Chondrocyte (in vitro differentiated cells): ENCODE measurements at regions not wholly inside any gene's neighbourhood (a gene's known extent, or its start where the extent isn't known, plus 50 kb on each side); places are given as distances from the start of the nearest gene placed in this dataset.
"Not testable (repeated sequence)": the region's sequence is repeated elsewhere in the genome, so short reads cannot be mapped to it uniquely, and the experiment has no call there.

Experiments used
- DNase-seq: peaks from one replicate; pipeline ENCODE4 v3.0.0; 2021; ENCODE audit warnings: mixed read lengths, low spot score
- H3K27ac Mint-ChIP-seq: one replicate; pipeline ENCODE4 v1.8.0; 2021; ENCODE audit warnings: mild to moderate bottlenecking, moderate library complexity, mixed read lengths; ENCODE audit not compliant: unreplicated experiment
- H3K27me3 Mint-ChIP-seq: 2 replicates; pipeline ENCODE4 v1.8.0; 2021; ENCODE audit warnings: low read depth, mixed read lengths
- H3K36me3 Mint-ChIP-seq: 2 replicates; pipeline ENCODE4 v1.8.0; 2021; ENCODE audit warnings: low read depth, mixed read lengths
- H3K4me1 Mint-ChIP-seq: 2 replicates; pipeline ENCODE4 v1.8.0; 2021; ENCODE audit warnings: low read depth, mild to moderate bottlenecking, mixed read lengths
- H3K4me3 Mint-ChIP-seq: one replicate; pipeline ENCODE4 v1.8.0; 2021; ENCODE audit warnings: mild to moderate bottlenecking, moderate library complexity, mixed read lengths; ENCODE audit not compliant: unreplicated experiment
- H3K9me3 Mint-ChIP-seq: 2 replicates; pipeline ENCODE4 v1.8.0; 2021; ENCODE audit warnings: low read depth, mixed read lengths
- TF ChIP-seq, protein P1 (sequence below): fragments of 200-600 bp; sonication (generic); IDR thresholded peaks from 2 replicates; pipeline ENCODE4 v1.5.0; 2021; ENCODE audit warnings: antibody characterized with exemption, mild to moderate bottlenecking, moderate library complexity

DNA sequence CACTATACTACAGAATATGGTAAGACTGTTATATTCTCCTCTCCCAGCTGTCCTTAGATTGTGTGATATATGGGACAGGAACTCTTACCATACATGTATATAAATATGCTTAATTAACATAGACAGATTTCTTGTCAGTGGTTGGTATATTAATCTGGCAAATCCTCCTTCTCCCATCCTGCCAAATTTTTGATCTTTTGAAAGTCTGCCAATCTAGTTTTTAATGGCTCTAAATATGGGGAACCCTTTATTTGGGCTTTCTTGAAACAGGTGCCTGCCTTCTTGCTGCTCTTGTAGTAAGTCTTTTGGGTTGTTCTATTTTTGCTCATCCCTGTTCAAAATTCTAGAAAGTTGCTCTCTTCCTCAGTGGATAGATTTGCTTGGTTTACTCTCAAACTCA is 63.5 kb downstream of the SPATA31D1 start:
- H3K9me3 Mint-ChIP-seq: no peaks in the 10 kb centered on the region
- no peak overlapping the region for H3K27ac Mint-ChIP-seq
- H3K4me1 Mint-ChIP-seq: no peaks in the 10 kb centered on the region
- TF ChIP-seq, protein P1, sequence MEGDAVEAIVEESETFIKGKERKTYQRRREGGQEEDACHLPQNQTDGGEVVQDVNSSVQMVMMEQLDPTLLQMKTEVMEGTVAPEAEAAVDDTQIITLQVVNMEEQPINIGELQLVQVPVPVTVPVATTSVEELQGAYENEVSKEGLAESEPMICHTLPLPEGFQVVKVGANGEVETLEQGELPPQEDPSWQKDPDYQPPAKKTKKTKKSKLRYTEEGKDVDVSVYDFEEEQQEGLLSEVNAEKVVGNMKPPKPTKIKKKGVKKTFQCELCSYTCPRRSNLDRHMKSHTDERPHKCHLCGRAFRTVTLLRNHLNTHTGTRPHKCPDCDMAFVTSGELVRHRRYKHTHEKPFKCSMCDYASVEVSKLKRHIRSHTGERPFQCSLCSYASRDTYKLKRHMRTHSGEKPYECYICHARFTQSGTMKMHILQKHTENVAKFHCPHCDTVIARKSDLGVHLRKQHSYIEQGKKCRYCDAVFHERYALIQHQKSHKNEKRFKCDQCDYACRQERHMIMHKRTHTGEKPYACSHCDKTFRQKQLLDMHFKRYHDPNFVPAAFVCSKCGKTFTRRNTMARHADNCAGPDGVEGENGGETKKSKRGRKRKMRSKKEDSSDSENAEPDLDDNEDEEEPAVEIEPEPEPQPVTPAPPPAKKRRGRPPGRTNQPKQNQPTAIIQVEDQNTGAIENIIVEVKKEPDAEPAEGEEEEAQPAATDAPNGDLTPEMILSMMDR: no peak
- H3K4me3 Mint-ChIP-seq: no peak overlapping the region
- DNase-seq: no peak
- H3K27me3 Mint-ChIP-seq: peaks cover 2% of the 10 kb centered on the region
- peaks cover 2% of the 10 kb centered on the region for H3K36me3 Mint-ChIP-seq

DNA sequence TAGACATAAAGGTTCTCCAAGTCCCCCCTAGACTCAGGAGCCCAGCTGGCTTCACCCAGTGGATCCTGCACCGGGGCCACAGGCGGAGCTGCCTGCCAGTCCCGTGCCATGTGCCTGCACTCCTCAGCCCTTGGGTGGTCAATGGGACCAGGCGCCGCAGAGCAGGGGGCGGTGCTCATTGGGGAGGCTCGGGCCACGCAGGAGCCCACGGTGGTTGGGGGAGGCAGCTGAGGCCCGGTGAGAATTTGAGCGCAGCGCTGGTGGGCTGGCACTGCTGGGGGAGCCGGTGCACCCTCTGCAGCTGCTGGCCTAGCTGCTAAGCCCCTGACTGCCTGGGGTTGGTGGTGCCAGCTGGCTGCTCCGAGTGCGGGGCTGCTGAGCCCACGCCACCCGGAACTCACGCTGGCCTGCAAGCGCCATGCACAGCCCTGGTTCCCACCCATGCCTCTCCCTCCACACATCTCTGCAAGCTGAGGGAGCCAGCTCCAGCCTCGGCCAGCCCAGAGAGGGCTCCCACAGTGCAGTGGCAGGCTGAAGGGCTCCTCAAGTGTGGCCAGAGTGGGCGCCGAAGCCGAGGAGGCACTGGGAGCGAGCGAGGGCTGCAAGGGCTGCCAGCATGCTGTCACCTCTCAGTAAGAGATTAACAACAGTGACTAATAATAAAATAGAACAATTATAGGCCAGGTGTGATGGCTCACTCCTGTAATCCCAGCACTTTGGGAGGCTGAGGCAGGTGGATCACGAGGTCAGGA is 65.9 kb downstream of the SPATA31D1 start:
- H3K27ac Mint-ChIP-seq: no peak overlapping the region
- H3K36me3 Mint-ChIP-seq: peaks cover 2% of the 10 kb centered on the region
- TF ChIP-seq, protein P1: no peak
- no peaks in the 10 kb centered on the region for H3K4me1 Mint-ChIP-seq
- DNase-seq: no peak
- no peaks in the 10 kb centered on the region for H3K9me3 Mint-ChIP-seq
- H3K27me3 Mint-ChIP-seq: peaks cover 2% of the 10 kb centered on the region
- no peak overlapping the region for H3K4me3 Mint-ChIP-seq

DNA sequence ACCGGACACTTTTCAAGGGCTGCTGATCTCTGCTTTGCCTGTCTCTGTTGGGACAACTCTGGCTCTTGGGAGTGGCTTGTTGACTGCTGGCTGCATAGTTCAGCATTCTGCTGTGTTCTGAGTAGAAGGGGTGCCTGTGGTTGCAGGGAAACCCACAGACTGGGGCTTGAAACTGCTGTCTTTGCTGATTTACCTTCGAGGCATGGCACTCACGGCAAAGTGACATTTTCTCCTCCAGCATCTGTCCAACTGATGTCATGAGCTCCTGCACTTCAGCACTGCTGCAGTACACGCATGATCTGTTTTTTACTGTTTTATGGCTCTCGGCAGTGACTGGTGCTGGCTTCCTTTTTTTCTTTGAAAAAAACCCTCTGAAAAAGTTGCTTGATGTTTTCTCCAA is 69.2 kb downstream of the SPATA31D1 start:
- no peak for DNase-seq
- no peaks in the 10 kb centered on the region for H3K4me1 Mint-ChIP-seq
- no peak overlapping the region for H3K27ac Mint-ChIP-seq
- H3K36me3 Mint-ChIP-seq: peaks cover 2% of the 10 kb centered on the region
- H3K9me3 Mint-ChIP-seq: no peaks in the 10 kb centered on the region
- no peaks in the 10 kb centered on the region for H3K27me3 Mint-ChIP-seq
- H3K4me3 Mint-ChIP-seq: no peak overlapping the region
- TF ChIP-seq, protein P1: no peak

DNA sequence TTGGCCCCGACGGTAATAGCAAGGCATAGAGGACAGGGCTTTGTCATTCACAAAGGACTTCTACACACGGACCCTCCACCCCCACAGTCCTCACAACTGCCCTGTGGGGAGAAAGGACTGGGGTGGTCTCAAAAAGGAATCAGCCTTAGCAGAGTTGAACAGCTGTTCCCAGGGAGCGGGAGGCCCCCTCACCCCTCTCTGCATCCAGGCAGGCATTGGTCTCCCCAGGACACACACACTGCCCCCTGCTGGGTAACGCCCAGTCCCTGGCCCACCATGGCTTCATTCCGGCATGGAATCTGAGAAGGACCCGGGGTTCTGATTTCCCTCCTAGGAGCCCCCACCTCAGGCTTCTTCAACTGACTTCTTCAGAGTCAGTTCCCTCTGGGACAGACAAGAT is 73.2 kb downstream of the SPATA31D1 start:
- not testable (repeated sequence) for DNase-seq, H3K36me3 Mint-ChIP-seq, H3K27ac Mint-ChIP-seq, H3K9me3 Mint-ChIP-seq, H3K4me3 Mint-ChIP-seq, H3K27me3 Mint-ChIP-seq, H3K4me1 Mint-ChIP-seq
- TF ChIP-seq, protein P1: peak; percentile 31

DNA sequence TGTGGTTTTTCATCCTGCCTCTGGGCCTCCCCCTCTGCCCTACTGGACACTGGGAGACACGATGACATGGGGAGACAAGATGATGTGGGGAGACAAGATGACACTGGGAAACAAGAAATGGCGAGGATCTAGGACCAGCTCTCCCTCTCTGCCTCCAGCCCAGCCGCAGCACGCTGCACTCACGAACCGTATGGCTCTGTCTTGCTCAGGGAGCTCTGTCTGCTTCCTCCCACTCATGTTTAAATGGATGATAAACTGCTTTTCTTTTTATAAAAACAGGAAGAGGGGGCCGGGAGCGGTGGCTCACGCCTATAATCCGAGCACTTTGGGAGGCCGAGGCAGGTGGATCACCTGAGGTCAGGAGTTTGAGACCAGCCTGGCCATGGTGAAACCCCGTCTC is 73.7 kb downstream of the SPATA31D1 start:
- Mint-ChIP-seq H3K27ac (no peak overlapping the region), H3K4me1 (no peaks in the 10 kb centered on the region), H3K9me3 (no peaks in the 10 kb centered on the region), H3K4me3 (no peak overlapping the region), H3K27me3 (no peaks in the 10 kb centered on the region), H3K36me3 (no peaks in the 10 kb centered on the region)
- TF ChIP-seq, protein P1: no peak
- DNase-seq: no peak
